ENCODE measurements at regions not wholly inside any gene's neighbourhood (a gene's known extent, or its start where the extent isn't known, plus 50 kb on each side); places are given as distances from the start of the nearest gene placed in this dataset.

- Histone ChIP-seq H3K36me3 (no peaks in the 10 kb centered on the region), H3K27me3 (no peaks in the 10 kb centered on the region), H3K4me1 (no peaks in the 10 kb centered on the region), H3K9me3 (no peaks in the 10 kb centered on the region), H3K4me3 (no peak overlapping the region), H3K27ac (no peak overlapping the region)
- in situ Hi-C loops (cut with MboI; ENCODE audit: low sequenced_read_pairs in 4 of 4): no loop called here
- TF ChIP-seq CTCF (IDR thresholded peaks at IDR 0.05 in 4 of 5, conservative IDR thresholded peaks at IDR 0.05 in 1 of 5) (no peak), POLR2A (IDR thresholded peaks at IDR 0.05) (no peak)
- intact Hi-C loops (cut with DNase I; ENCODE audit: low total_unique reads): no loop called here
- ATAC-seq (no peak), DNase-seq (no peak)
These were observed 65.4 kb upstream of the PPP1R3C start for GRCh38 chr10:91698258-91698657.

GRCh38 chr10:91694170-91694794, 61.4 kb upstream of the PPP1R3C start:
- H3K27ac ChIP-seq: no peak overlapping the region
- H3K27me3 ChIP-seq: no peaks in the 10 kb centered on the region
- no peak for TF ChIP-seq POLR2A (IDR thresholded peaks at IDR 0.05)
- peak in 3 of 5 experiments; percentile 21 to 35 (median 32) for TF ChIP-seq CTCF (IDR thresholded peaks at IDR 0.05 in 4 of 5, conservative IDR thresholded peaks at IDR 0.05 in 1 of 5)
- peaks cover 0 to 8% of the 10 kb centered on the region in 2 donors for H3K4me1 ChIP-seq
- intact Hi-C loops (cut with DNase I; ENCODE audit: low total_unique reads) (no loop called here), in situ Hi-C loops (cut with MboI; ENCODE audit: low sequenced_read_pairs in 4 of 4) (no loop called here)
- no peaks in the 10 kb centered on the region for H3K36me3 ChIP-seq
- DNase-seq (no peak), ATAC-seq (no peak)
- H3K9me3 ChIP-seq: no peaks in the 10 kb centered on the region
- no peak overlapping the region for H3K4me3 ChIP-seq

GRCh38 chr10:91691981-91692380, 59.1 kb upstream of the PPP1R3C start:
- peaks cover 0 to 8% of the 10 kb centered on the region in 2 donors for H3K4me1 ChIP-seq
- no peak for TF ChIP-seq POLR2A (IDR thresholded peaks at IDR 0.05)
- TF ChIP-seq CTCF (IDR thresholded peaks at IDR 0.05 in 4 of 5, conservative IDR thresholded peaks at IDR 0.05 in 1 of 5): no peak
- H3K9me3 ChIP-seq: no peaks in the 10 kb centered on the region
- no peaks in the 10 kb centered on the region for H3K36me3 ChIP-seq
- no peak for ATAC-seq
- in situ Hi-C loops (cut with MboI; ENCODE audit: low sequenced_read_pairs in 4 of 4) (no loop called here), intact Hi-C loops (cut with DNase I; ENCODE audit: low total_unique reads) (no loop called here)
- no peaks in the 10 kb centered on the region for H3K27me3 ChIP-seq
- no peak overlapping the region for H3K27ac ChIP-seq
- no peak overlapping the region for H3K4me3 ChIP-seq
- no peak for DNase-seq

- intact Hi-C loops (cut with DNase I; ENCODE audit: low total_unique reads): no loop called here
- no peak overlapping the region for H3K4me3 ChIP-seq
- in situ Hi-C loops (cut with MboI; ENCODE audit: low sequenced_read_pairs in 4 of 4): no loop called here
These were observed 58.3 kb upstream of the PPP1R3C start for GRCh38 chr10:91690996-91691676.

More at GRCh38 chr10:91690996-91691676, 58.3 kb upstream of the PPP1R3C start:
- no peaks in the 10 kb centered on the region for H3K36me3 ChIP-seq
- no peaks in the 10 kb centered on the region for H3K9me3 ChIP-seq
- peaks cover 0 to 8% of the 10 kb centered on the region in 2 donors for H3K4me1 ChIP-seq
- no peak for DNase-seq
- no peak for TF ChIP-seq POLR2A (IDR thresholded peaks at IDR 0.05)
- TF ChIP-seq CTCF (IDR thresholded peaks at IDR 0.05 in 4 of 5, conservative IDR thresholded peaks at IDR 0.05 in 1 of 5): no peak
- H3K27me3 ChIP-seq: no peaks in the 10 kb centered on the region
- ATAC-seq: no peak
- no peak overlapping the region for H3K27ac ChIP-seq
